GM21717 (cell line): ENCODE measurements at regions not wholly inside any gene's neighbourhood (a gene's known extent, or its start where the extent isn't known, plus 50 kb on each side); places are given as distances from the start of the nearest gene placed in this dataset.

Experiments used
- ATAC-seq: cut with Tn5 transposase; IDR thresholded peaks from one replicate; pipeline ENCODE4 v1.9.1; 2021; ENCODE audit warnings: mild to moderate bottlenecking, moderate library complexity; ENCODE audit not compliant: unreplicated experiment

DNA sequence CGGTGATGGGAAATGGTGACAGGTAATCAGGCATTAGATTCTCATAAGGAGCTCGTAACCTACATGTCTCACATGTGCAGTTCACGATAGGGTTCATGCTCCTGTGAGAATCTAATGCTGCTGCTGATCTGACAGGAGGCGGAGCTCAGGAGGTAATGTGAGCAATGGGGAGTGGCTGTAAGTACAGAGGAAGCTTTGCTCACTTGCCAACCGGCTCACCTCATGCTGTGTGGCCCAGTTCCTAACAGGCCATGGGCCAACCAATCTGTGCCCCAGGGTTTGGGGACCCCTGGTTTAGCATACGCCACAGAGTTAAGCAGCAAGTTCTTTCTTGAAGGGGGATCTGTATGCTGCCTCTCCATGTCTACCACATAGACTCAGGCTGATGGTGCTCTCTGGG lies 133.1 kb downstream of the IQUB start:
- no peak for ATAC-seq

DNA sequence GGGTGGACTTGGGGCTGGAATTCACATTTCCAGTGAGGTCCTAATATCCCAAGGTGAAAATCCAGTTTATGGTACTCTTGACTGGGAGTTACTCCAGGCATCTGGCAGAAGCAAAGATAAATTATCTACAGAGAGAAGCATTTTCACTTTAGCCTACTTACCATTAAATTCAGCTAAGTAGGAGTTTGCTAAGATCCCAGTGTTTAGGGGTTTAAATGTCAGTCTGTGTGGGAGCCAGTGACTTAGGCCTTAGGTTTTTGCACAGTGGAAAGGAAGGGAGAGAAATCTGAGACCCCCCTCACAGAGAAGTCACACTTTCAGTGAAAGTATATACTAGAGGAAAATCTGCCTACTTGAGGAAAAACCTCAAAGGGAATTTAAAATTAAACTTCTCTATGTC lies 134.2 kb downstream of the IQUB start:
- ATAC-seq = no peak

DNA sequence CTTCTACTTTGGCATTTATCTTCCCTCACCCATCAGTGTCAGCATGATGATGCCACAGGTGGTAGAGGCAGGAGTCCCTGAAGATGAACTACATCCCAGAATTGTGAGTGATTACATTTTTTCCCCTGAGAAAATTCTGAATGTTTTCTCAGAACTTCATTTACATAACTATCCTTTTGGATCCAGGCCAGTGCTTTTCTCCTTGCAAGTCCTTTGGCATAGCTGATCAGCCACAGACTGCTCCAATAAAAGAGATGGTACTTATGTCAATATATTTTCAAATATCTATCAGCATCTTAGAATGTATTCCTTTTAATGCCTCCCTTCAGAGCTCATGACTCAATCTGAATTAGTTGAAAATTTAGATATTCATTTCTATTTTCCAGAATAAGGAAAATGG lies 135.5 kb downstream of the IQUB start:
- no peak for ATAC-seq

DNA sequence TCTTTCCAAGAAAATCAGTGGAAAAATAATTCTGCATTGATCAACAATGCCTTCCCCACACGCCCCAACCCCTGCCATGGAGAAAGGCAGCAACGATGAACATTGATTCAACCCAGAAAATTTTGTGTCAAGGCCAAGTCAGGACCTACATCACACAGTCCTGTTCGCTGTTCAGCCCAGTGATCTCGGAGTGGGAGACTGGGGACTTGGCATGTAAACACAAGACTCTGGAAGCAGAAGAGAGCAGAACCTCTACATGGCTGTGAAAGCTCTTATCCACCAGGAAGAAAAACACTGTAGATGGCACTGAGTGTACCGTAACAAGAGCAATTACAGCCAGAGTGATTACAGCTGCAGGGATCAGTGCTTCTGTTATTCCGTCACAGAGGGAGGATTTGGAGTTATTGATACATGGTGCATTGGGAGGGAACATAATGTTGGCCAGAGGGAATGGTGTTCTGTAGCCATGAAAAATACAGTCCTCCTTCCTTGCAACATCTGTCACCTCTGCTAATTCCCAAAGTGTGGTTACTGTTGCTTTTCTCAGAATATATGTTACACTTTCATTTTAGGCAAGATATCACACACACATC lies 136.6 kb downstream of the IQUB start:
- no peak for ATAC-seq

DNA sequence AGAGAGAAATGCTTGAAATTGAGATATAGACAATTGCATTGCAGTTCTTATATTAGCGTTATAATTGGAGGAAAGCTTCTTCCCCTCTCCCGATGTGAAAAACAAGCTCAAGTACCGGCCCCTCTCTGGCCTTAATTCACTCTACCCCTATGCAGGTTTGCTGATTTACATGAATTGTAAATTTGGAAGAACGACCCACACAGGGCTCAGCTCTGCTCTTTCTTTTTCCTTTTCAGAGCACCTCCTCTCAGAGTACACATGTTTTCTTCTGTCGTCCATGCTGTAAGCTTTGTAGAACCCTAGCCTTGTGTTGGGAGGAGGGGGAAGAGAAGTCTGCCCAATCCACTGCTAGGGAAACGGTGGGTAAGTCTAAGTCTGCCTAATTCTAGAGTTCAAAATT lies 140.8 kb downstream of the IQUB start:
- no peak for ATAC-seq

DNA sequence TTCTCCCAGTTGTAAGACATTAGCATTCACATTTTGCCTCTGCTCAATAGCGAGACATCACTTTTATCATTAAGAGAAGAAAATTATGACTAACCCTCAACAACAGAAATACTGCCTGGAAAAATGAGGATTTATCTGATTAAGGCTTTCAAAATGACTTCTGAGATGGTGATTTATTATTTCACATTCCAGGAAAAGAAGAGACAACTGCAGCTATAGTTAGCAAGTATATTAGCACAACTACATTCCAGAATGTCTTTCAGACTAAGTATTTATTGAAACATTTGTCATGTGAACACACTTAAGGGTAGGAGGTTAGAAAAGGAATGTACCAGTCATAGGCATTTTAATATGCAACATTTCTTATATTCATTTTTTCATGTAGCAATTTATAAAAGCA lies 162.0 kb downstream of the IQUB start:
- ATAC-seq = no peak

DNA sequence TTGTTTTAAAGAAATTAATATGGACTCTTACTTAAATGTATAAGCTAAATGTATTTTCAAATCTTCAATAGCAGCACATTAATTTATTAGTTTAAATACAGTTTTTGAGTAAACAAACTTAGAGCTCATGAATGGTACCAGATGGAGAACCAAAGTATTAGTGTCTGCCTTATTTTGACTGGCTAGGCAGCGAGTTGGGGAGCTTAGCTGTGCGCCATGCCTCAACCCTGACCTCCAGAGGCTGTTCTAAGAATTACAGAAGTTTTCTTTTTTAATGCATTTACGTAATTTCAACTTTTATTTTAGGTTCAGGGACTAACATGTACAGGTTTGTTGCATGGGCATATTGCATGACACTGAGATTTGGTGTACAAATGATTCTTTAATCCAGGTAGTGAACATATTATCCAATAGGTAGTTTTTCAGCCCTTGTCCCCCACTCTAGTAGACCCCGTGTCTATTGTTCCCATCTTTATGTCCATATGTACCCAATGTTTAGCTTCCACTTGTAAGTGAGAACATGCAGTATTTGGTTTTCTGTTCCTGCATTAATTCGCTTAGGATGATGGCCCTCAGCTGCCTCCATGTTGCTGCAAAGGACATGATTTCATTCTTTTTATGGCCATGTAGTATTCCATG lies 166.8 kb downstream of the IQUB start:
- ATAC-seq = peak; percentile 87

DNA sequence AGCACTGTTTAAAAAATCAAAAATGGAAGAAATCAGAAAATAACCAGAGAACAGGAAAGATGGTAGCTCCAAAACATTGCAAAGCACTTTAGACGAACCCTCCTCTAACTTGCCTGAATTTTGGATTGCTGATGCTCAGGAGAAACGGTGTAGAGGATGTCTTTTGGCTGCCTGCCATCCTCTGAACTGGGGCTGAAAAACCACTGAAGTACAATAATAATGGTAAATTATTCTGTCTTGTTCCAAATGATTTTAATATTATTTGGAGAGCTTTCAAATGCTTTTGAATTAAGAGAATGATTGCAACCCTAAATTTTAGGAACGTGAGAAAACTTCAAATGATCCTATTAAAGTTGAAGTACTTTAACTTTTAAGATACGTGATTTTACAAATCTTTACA lies 167.3 kb upstream of the SLC13A1 start:
- ATAC-seq = no peak

DNA sequence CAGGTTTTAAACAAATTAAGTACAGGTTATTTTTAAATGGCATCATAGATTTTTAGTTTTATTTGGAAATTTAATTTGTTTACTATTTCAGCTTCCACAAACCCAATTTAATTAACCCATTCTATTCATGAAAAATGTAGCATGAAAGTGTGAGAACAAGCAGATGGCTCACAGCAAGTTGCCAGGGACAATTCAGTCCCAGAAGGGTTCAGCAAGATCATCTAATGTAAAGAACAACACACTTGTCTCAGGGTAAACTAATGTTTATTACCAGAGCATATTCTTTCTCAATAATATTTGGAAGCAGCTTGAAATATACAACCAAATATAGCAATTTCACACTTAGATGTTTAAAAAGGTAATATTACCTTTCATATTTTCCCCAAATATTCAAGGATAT lies 166.9 kb upstream of the SLC13A1 start:
- no peak for ATAC-seq

DNA sequence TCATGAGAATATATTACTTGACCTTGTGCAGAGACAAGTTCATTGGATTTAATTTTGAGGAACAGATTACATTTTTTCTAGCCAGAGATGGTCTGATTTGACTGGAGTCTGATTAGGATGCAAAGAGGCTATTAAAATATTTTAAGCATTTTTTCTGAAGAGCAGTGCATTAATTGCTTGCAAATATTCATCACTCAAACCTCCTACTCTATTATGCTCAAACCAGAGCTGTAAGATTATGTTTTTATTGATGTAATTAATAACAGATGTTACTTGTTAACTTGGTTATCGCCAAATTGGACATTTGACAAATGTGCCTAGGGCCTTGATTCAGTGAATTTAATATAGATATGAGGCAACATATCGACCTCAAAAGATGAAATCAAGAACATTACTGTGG lies 160.9 kb upstream of the SLC13A1 start:
- no peak for ATAC-seq

DNA sequence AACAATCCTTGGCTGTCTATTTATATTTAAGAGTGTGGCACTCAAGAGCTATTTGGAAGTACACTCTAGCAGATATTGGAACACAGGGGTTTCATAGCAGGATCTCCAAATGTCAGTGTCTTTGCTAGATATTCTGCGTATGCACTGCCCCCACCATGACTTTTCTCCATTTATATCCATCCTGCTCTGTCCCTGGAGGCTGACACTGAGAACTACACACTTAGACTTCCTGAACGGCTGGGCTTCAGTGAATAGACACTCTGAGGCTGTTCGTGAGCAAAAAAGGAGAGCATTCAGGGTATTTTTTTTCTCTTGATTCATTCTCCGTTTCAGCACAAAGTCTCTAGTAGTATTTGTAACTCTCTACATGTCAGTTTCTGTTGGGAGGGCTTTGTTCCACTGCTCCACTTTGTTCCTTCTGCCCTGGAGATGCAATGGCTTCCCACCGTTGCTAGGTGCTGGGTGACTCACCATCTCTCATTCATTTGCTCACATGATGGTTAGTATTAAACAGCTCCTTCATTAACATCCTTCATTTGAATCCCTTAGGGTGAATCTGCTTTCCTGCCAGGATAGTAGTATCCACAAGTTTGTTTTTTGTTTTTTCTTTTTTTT lies 155.9 kb upstream of the SLC13A1 start:
- ATAC-seq = no peak

DNA sequence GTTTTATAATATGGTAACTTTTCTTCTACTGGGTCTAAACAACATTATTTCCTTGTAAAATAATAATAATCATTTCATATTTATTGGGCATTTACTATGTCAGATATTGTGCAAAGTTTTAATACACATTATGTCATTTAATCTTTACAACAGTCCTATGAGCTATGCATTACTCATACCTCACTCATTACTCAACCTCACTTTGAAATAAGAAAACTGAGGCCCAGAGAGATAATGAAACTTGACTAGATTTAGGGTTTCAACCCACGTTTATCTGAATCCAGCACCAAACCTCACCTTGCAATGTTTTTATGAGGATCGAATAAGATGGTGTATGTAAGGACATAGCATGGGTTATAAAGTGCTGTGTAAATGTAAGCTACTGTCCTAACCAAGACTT lies 153.2 kb upstream of the SLC13A1 start:
- ATAC-seq = no peak

DNA sequence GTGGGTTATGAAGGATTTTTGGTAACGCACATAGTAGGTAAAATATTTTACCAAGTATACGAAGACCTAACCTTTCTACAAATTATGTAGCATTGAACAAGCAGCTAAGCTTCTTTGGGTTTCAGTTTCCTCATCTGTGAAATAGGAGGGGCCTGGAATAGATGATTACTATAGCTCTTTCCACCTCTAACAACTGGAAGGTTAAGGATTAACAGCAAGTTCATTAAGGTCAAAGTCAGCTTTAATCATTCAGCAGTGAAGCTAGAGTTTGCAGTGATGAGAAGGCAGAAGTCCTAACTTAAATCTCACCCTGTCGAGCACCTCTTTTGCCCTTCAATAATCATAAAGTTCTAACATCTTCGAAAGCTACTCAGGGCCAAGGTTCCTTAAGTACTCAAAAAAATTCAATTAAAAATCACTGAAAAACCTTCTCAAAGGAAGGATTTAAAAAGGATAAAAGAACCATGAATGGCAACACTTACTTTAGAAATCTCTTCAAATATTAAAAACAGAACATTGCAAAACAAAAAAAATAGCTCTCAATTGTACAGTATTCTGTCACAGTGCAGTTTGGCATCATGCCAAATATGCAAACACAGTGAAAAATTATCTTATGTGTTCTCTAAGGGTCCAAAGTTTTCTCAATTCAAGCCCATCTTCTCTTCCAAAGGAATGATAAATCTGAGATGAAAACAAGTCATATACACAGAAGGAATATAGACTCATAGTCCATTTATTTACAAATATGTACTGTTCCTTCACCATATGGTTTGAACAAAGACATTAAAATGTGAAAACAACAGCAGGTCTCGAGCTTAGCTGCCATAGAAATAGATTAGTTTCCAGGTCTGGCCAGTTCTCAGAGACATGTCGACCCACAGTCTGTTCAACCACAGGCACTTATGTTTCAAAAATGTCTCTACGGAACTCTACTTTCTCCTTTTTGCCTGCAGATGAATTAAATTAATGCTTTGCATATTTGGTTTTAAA lies 152.0 kb upstream of the SLC13A1 start:
- no peak for ATAC-seq

DNA sequence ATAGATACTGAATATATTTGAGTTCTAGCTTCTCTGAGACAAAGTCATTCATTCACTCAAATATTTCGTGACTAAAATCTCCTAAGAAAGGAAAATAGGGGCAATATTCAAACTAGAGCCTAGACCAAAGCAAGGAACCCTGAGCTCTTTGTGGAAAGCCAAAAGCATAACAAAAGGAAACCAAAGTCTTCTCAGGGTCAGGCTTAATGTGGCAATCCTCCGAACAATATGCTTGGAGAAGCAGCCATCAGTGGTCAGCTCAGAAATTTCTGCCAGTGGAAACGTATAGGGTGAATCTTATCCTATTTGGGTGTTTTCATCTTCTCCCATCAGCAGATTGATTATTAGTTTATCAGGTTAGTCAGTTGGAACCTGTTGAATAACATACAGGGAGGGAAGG lies 151.3 kb upstream of the SLC13A1 start:
- ATAC-seq = no peak

DNA sequence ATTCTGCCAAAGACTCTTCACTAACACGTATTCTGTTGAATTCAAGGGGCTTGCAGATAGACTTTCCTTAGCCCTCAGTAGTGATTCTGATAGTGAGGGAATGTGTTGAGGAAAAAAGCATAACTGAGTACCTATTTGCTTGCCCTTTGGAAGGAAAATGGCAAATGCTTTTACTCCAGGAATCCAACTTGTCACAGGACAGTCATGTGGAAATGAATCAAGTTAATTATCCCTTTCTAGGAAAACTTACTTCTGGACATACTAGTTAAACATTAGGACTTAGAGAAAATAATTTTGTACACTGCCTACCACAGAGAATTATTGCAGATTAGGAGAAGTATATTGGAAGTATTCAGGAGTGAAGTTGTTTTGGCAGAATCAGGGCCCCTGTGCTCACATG lies 148.9 kb upstream of the SLC13A1 start:
- no peak for ATAC-seq

DNA sequence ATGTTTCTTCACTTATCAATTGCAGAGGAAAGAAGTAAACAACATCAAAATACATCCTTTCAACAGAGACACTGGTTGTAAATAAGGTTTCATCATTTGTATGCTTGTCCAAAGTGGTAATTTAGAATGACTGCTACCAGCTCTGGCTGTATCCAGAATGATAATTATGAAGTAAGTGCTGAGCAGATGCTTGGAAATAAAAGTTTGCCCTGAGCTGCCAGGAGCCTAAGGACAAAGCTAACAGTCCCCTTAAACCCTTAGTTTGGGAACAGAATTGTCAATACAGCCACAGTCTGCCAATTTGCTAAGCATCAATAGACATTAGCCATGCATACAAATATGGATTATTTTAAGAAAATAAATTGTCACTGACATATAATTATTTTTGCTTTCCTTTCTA lies 147.0 kb upstream of the SLC13A1 start:
- ATAC-seq = no peak

DNA sequence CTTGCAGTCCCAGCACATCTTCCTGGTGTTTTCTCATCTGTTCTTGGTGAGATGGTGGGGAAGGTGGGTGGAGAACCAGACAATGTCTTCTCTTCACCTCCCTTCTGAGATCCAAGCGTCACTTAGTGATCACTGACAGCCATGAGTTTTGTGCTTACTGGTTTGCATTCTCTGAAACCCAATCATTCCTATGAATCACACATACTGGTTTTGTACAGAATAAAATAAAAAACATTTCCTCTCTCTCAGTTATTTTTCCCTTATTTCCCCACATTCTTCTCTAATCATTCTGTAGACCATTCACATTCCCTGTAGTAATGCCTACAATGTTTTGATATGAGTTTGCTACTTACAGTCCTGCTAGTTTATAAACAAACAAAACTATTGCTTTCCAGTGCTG lies 143.8 kb upstream of the SLC13A1 start:
- no peak for ATAC-seq

DNA sequence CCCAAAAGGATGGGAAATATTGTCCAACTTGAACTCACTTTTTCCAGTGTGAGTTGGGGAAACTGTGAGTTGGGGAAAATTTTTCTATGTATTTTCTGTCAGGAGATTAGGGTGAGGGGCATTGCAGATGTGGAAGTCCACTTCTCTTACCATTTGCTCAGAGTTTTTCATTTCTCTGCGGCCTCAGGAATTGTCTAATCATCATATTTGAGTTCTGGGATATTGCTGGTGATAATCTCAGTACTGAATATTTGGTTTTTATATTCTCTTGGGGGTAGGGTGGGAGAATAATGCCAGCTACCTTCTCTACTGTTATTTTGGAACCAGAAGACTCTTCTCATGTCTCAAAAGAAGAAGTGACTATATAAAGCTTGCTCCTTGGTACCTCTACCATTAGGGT lies 141.3 kb upstream of the SLC13A1 start:
- no peak for ATAC-seq

DNA sequence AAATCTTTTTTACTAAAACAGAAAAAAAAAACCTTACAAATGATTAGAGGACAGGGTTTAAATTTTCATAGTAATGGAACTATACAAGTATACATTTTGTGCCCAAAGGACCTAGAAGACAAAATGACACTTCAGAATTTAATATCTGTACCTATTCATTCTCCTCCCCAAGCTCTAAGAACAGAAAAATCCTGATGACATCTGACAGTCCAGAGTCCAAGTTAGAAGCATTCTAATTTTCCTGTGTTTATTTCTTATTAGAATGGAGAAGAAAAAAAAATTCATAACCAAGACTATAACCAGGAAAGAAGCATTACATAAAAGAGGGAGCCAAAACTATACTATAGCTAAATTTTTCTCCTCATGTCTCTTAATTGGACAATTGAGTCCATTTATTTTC lies 138.9 kb upstream of the SLC13A1 start:
- ATAC-seq = no peak

DNA sequence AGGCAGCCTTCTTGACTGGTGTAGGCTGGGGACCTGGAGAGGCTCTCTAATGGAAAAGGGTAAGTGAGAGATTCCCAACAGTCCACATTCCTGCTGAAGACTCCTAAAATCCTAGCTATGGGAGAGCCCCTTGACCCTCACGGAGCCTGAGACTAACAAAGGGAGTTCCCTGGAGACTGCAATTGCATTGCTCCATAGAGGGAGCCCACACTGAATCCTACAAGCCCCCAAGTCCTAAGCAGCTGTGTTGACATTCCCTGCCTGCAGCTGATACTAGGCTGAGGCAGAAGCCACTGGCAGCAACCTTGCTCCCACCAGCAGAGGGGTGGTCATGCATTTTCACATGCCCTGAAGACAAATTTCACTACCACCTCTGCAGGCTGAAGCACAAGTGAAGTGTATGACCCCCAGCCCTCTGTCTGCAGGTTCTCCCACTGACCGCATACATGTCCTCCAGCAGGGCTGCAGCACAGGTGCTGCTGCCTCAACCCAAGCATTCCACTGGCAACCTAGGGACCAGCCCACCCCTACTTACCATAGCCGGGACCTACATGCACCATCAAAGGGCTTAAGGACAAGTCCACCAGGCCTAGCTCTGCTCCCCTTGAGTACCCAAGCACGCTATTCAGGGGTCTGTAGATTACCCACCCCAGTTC lies 130.3 kb upstream of the SLC13A1 start:
- no peak for ATAC-seq

DNA sequence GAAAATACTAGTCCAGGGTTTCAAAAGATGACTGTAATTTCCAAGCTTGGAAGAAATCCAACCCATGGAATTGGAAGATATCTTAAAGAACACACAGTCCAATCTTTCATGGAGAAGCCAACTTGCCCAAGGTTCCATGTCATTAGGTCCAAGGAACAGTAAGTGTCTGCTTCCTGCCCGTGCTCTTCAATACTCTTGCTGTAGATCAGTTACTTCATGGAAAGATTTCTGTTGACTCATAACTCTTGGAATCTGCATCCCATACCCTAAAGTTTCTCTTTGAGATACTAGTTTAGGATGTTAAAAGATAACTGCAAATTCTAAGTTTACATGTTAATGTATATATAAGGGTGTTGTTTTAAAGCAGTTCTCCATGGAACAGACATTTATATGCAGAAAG lies 127.9 kb upstream of the SLC13A1 start:
- no peak for ATAC-seq
